SK-N-SH (cell line): ENCODE measurements at regions not wholly inside any gene's neighbourhood (a gene's known extent, or its start where the extent isn't known, plus 50 kb on each side); places are given as distances from the start of the nearest gene placed in this dataset.

Experiments used
- CTCF ChIA-PET: fragments of 300-600, 350-600 bp; formaldehyde crosslinking; extraction: SDS; loops from one replicate; lab custom pipeline; 2021; lab: Yijun Ruan, JAX
- POLR2A ChIA-PET: fragments of 350-600 bp; sonication (Branson Sonifier 250); formaldehyde crosslinking; extraction: SDS; loops from one replicate; lab custom pipeline; 2020; ENCODE audit warnings: antibody characterized with exemption, inconsistent platforms; lab: Yijun Ruan, JAX
- DNase-seq: peaks from one replicate; pipeline ENCODE4 v3.0.0; 2012
- H2AFZ ChIP-seq: fragments of 200-600 bp; sonication (generic); 2 replicates; pipeline ENCODE4 v1.8.1; 2016; ENCODE audit warnings: antibody characterized with exemption, mild to moderate bottlenecking, low read depth
- H3F3A ChIP-seq: fragments of 200-600 bp; sonication (generic); replicated peaks from 2 replicates; pipeline ENCODE3; 2016; ENCODE audit warnings: antibody characterized with exemption, mild to moderate bottlenecking; ENCODE audit not compliant: insufficient read depth
- H3K27ac ChIP-seq, 2 experiments: fragments of 200-500 bp in 1 of 2; fragments of 200-600 bp in 1 of 2; sonication (Bioruptor generic) in 1 of 2; sonication (generic), shearing (Covaris generic) in 1 of 2; 2 replicates each; pipeline versions ENCODE4 v1.5.1 to v1.6.1; 2014 to 2016; ENCODE audit warnings: low read depth in 2 of 2, inconsistent platforms in 1 of 2, low read length in 1 of 2, mild to moderate bottlenecking in 1 of 2, mixed read lengths in 1 of 2
- H3K27me3 ChIP-seq: fragments of 200-600 bp; sonication (generic), shearing (Covaris generic); 2 replicates; pipeline ENCODE4 v1.6.1; 2016; ENCODE audit warnings: mixed run types; ENCODE audit not compliant: insufficient read depth
- H3K36me3 ChIP-seq, 2 experiments: fragments of 200-500 bp in 1 of 2; fragments of 200-600 bp in 1 of 2; sonication (Bioruptor generic) in 1 of 2; sonication (generic) in 1 of 2; replicated peaks in 1 of 2; 2 replicates each; pipeline versions ENCODE3 to v1.5.1; 2014 to 2016; ENCODE audit warnings: low read length in 1 of 2, mild to moderate bottlenecking in 1 of 2; ENCODE audit not compliant: insufficient read depth in 2 of 2, control insufficient read depth in 1 of 2
- H3K4me1 ChIP-seq, 2 experiments: fragments of 200-500 bp in 1 of 2; fragments of 200-600 bp in 1 of 2; sonication (Bioruptor generic) in 1 of 2; sonication (generic), shearing (Covaris generic) in 1 of 2; 2 replicates each; pipeline versions ENCODE4 v1.5.1 to v1.6.1; 2014 to 2016; ENCODE audit warnings: low read depth in 1 of 2, low read length in 1 of 2, mixed run types in 1 of 2; ENCODE audit not compliant: insufficient read depth in 2 of 2, control insufficient read depth in 1 of 2
- H3K4me2 ChIP-seq: fragments of 200-600 bp; sonication (generic), shearing (Covaris generic); 2 replicates; pipeline ENCODE4 v1.6.1; 2017; ENCODE audit warnings: mixed run types
- H3K4me3 ChIP-seq, 2 experiments: fragments of 200-500 bp in 1 of 2; fragments of 200-600 bp in 1 of 2; sonication (Bioruptor generic) in 1 of 2; sonication (generic), shearing (Covaris generic) in 1 of 2; 2 replicates each; pipeline versions ENCODE4 v1.5.1 to v1.8.1; 2014 to 2016; ENCODE audit warnings: low read depth in 2 of 2, inconsistent platforms in 1 of 2, low read length in 1 of 2, mild to moderate bottlenecking in 1 of 2, mixed read lengths in 1 of 2, moderate library complexity in 1 of 2
- H3K79me2 ChIP-seq: fragments of 200-600 bp; sonication (generic); 2 replicates; pipeline ENCODE4 v1.8.1; 2017; ENCODE audit warnings: mild to moderate bottlenecking; ENCODE audit not compliant: insufficient read depth
- H3K9ac ChIP-seq: fragments of 200-600 bp; sonication (generic); 2 replicates; pipeline ENCODE4 v1.6.1; 2017; ENCODE audit warnings: mixed run types
- H3K9me2 ChIP-seq: fragments of 200-600 bp; sonication (generic); 2 replicates; pipeline ENCODE4 v1.6.1; 2017; ENCODE audit warnings: mixed run types
- H3K9me3 ChIP-seq: fragments of 200-600 bp; sonication (generic); 2 replicates; pipeline ENCODE4 v1.6.1; 2017; ENCODE audit warnings: mixed run types, mild to moderate bottlenecking, moderate library complexity
- H4K20me1 ChIP-seq: fragments of 200-600 bp; sonication (generic); 2 replicates; pipeline ENCODE4 v1.6.1; 2017; ENCODE audit warnings: mild to moderate bottlenecking, mixed run types; ENCODE audit not compliant: insufficient read depth
- ELF1 ChIP-seq: IDR thresholded peaks from 2 replicates; pipeline ENCODE4 v1.4.0; 2012
- EP300 ChIP-seq, 2 experiments: IDR thresholded peaks; 2 replicates each; pipeline versions ENCODE4 v1.4.0 to v1.6.1; 2012; ENCODE audit warnings: borderline replicate concordance in 1 of 2, low read depth in 1 of 2, low read length in 1 of 2
- EZH2phosphoT487 ChIP-seq: fragments of 200-600 bp; sonication (generic); IDR thresholded peaks from 2 replicates; pipeline ENCODE4 v1.6.1; 2017; ENCODE audit warnings: low read depth, mixed run types, mild to moderate bottlenecking, antibody characterized with exemption, moderate library complexity, borderline replicate concordance
- FOSL2 ChIP-seq: IDR thresholded peaks from 2 replicates; pipeline ENCODE4 v1.4.0; 2012; ENCODE audit warnings: low read depth, mild to moderate bottlenecking, moderate library complexity, borderline replicate concordance
- FOXM1 ChIP-seq: IDR thresholded peaks from 2 replicates; pipeline ENCODE4 v1.4.0; 2012; ENCODE audit warnings: low read depth, mild to moderate bottlenecking
- MEF2A ChIP-seq: IDR thresholded peaks from 2 replicates; pipeline ENCODE4 v1.4.0; 2012; ENCODE audit warnings: low read depth, borderline replicate concordance
- RAD21 ChIP-seq: IDR thresholded peaks from 2 replicates; pipeline ENCODE4 v1.6.1; 2012; ENCODE audit warnings: mild to moderate bottlenecking, low read length
- TCF12 ChIP-seq: IDR thresholded peaks from 2 replicates; pipeline ENCODE4 v1.4.0; 2012
- TEAD4 ChIP-seq: IDR thresholded peaks from 2 replicates; pipeline ENCODE4 v1.4.0; 2012; ENCODE audit warnings: mild to moderate bottlenecking, borderline replicate concordance; ENCODE audit not compliant: insufficient read depth
- USF1 ChIP-seq: IDR thresholded peaks from 2 replicates; pipeline ENCODE4 v1.4.0; 2012; ENCODE audit warnings: low read depth, borderline replicate concordance
- WGBS: methylation state at CpG from one replicate; pipeline ENCODE4 v1.1.6; 2017; ENCODE audit warnings: low lambda C conversion rate; 5-methylcytosine and 5-hydroxymethylcytosine counted together
- TF ChIP-seq, protein P1 (sequence below): fragments of 200-600 bp; sonication (generic); IDR thresholded peaks from 2 replicates; pipeline ENCODE4 v1.6.1; 2017; ENCODE audit warnings: antibody characterized with exemption, mild to moderate bottlenecking, moderate library complexity

GRCh38 chr7:25842201-25842733 lies 309.7 kb upstream of the NFE2L3 start:
- Histone ChIP-seq H2AFZ (no peak overlapping the region), H3K9ac (no peak overlapping the region), H3K4me3 (no peak overlapping the region), H3K4me2 (no peak overlapping the region), H3K4me1 (peaks cover 0 to 16% of the 10 kb centered on the region in 2 experiments; a peak in 2 of 4 replicates), H4K20me1 (no peaks in the 10 kb centered on the region), H3K36me3 (no peaks in the 10 kb centered on the region), H3K79me2 (no peaks in the 10 kb centered on the region), H3K27me3 (no peaks in the 10 kb centered on the region; the same call in 1 of the 2 replicates), H3K27ac (no peak overlapping the region), H3K9me2 (no peaks in the 10 kb centered on the region), H3F3A (no peaks in the 10 kb centered on the region), H3K9me3 (no peaks in the 10 kb centered on the region)
- 31% methylated on average over 5 of the region's 5 CpGs for WGBS
- TF ChIP-seq EP300 (IDR thresholded peaks at IDR 0.05; ENCODE audit: borderline replicate concordance in 1 of 2, low read depth in 1 of 2, low read length in 1 of 2) (no peak), ELF1 (no peak), TCF12 (no peak), MEF2A (no peak)
- TF ChIP-seq, protein P1, sequence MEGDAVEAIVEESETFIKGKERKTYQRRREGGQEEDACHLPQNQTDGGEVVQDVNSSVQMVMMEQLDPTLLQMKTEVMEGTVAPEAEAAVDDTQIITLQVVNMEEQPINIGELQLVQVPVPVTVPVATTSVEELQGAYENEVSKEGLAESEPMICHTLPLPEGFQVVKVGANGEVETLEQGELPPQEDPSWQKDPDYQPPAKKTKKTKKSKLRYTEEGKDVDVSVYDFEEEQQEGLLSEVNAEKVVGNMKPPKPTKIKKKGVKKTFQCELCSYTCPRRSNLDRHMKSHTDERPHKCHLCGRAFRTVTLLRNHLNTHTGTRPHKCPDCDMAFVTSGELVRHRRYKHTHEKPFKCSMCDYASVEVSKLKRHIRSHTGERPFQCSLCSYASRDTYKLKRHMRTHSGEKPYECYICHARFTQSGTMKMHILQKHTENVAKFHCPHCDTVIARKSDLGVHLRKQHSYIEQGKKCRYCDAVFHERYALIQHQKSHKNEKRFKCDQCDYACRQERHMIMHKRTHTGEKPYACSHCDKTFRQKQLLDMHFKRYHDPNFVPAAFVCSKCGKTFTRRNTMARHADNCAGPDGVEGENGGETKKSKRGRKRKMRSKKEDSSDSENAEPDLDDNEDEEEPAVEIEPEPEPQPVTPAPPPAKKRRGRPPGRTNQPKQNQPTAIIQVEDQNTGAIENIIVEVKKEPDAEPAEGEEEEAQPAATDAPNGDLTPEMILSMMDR: no peak
- ChIA-PET POLR2A (no interaction called here), CTCF (interaction anchor here (1.0 to 18.4 kb wide), 7 partner anchors 9 to 583 kb away, joined by 3 to 401 read pairs (median 13); no protein-coding TSS in a partner anchor)
- no peak for DNase-seq

DNA sequence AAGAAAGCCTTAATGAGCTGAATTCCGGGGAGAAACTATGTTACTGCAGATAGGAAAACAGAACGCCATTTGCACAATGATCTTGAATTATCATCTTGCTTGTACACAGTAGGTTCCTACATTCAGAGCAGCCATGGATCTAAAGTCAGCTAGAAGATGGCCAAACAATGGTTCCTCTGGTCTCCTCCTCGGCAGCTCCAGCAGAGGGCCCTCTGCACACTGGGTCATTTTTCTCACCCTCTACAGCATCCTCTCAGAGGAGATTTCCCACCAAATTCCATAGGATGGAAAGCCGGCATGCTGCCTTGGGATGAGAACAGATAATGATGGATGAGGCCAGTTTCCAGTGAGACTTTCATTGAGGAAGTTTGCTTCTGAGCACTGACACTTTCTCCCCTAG lies 308.5 kb upstream of the NFE2L3 start:
- Histone ChIP-seq H3K79me2 (no peaks in the 10 kb centered on the region), H3F3A (no peaks in the 10 kb centered on the region), H3K4me3 (no peak overlapping the region), H3K4me2 (no peak overlapping the region), H3K27me3 (no peaks in the 10 kb centered on the region; the same call in 1 of the 2 replicates), H4K20me1 (no peaks in the 10 kb centered on the region), H3K27ac (no peak overlapping the region), H3K9me2 (no peaks in the 10 kb centered on the region), H2AFZ (no peak overlapping the region), H3K9me3 (no peaks in the 10 kb centered on the region), H3K9ac (no peak overlapping the region), H3K4me1 (peaks cover 0 to 18% of the 10 kb centered on the region in 2 experiments; a peak in 2 of 4 replicates), H3K36me3 (no peaks in the 10 kb centered on the region)
- POLR2A ChIA-PET: no interaction called here
- TF ChIP-seq RAD21 (no peak), TEAD4 (no peak), FOSL2 (no peak), USF1 (no peak), EZH2phosphoT487 (no peak), FOXM1 (no peak)
- TF ChIP-seq, protein P1: peak; percentile 11; the same call in 1 of the 2 replicates
- 47% methylated on average over 4 of the region's 4 CpGs for WGBS
- CTCF ChIA-PET: interaction anchor here (1.1 to 18.4 kb wide), 5 partner anchors 8 to 451 kb away, joined by 3 to 401 read pairs (median 31); no protein-coding TSS in a partner anchor
- DNase-seq: no peak
